IMR-90 (cell line): ENCODE measurements at regions not wholly inside any gene's neighbourhood (a gene's known extent, or its start where the extent isn't known, plus 50 kb on each side); places are given as distances from the start of the nearest gene placed in this dataset.

Source experiments
- ATAC-seq: fragments of 200-7000 bp; cut with Tn5 transposase; 2 replicates; pipeline ENCODE4 v1.9.1; 2020; ENCODE audit warnings: low read depth, mild to moderate bottlenecking, moderate library complexity
- BruUV-seq: library from RNA; stranded (reverse); fragments of 400-500 nt; replicated peaks from 2 replicates; lab custom pipeline; 2021; lab: Mats Ljungman, UMichigan
- CTCF ChIA-PET: fragments of 300-600 bp; formaldehyde crosslinking; extraction: SDS; loops from one replicate; lab custom pipeline; 2021; ENCODE audit warnings: antibody characterized with exemption; lab: Yijun Ruan, JAX
- POLR2A ChIA-PET: fragments of 300-600 bp; sonication (Branson Sonifier 250); formaldehyde crosslinking; loops from one replicate; lab custom pipeline; 2022; ENCODE audit warnings: antibody characterized with exemption; ENCODE audit not compliant: unreplicated experiment; lab: Charles Lee
- DNase-seq: peaks from one replicate; pipeline ENCODE4 v3.0.0; 2013
- H2AFZ ChIP-seq: replicated peaks from 2 replicates; pipeline ENCODE3; 2013; ENCODE audit warnings: low read length, mild to moderate bottlenecking; ENCODE audit not compliant: poor library complexity
- H2AK5ac ChIP-seq: 2 replicates; pipeline ENCODE4 v1.6.1; 2013; ENCODE audit warnings: low read depth, low read length, inconsistent platforms
- H2AK9ac ChIP-seq: replicated peaks from 2 replicates; pipeline ENCODE3; 2013; ENCODE audit warnings: mild to moderate bottlenecking, low read depth, low read length, moderate library complexity; ENCODE audit not compliant: poor library complexity
- H2BK120ac ChIP-seq: 2 replicates; pipeline ENCODE4 v1.6.1; 2013; ENCODE audit warnings: low read depth, low read length, inconsistent platforms
- H2BK15ac ChIP-seq: 3 replicates; pipeline ENCODE4 v1.6.1; 2013; ENCODE audit warnings: low read depth, low read length, inconsistent platforms
- H2BK20ac ChIP-seq: 2 replicates; pipeline ENCODE4 v1.6.1; 2013; ENCODE audit warnings: low read depth, mild to moderate bottlenecking, inconsistent platforms, low read length, moderate library complexity
- H2BK5ac ChIP-seq: 2 replicates; pipeline ENCODE4 v1.6.1; 2013; ENCODE audit warnings: mild to moderate bottlenecking, low read depth, low read length, inconsistent platforms; ENCODE audit not compliant: poor library complexity, severe bottlenecking
- H3K14ac ChIP-seq: replicated peaks from 2 replicates; pipeline ENCODE4 v1.6.1; 2013; ENCODE audit warnings: low read depth, low read length, inconsistent platforms
- H3K18ac ChIP-seq: 2 replicates; pipeline ENCODE4 v1.6.1; 2013; ENCODE audit warnings: low read depth, low read length, control low read depth
- H3K23ac ChIP-seq: 2 replicates; pipeline ENCODE4 v1.6.1; 2013; ENCODE audit warnings: low read depth, low read length, inconsistent platforms
- H3K27ac ChIP-seq: 2 replicates; pipeline ENCODE4 v1.5.1; 2013; ENCODE audit warnings: mild to moderate bottlenecking, control low read depth, low read length; ENCODE audit not compliant: insufficient read depth
- H3K27me3 ChIP-seq: 2 replicates; pipeline ENCODE4 v1.6.1; 2013; ENCODE audit warnings: low read length; ENCODE audit not compliant: control insufficient read depth, insufficient read depth
- H3K36me3 ChIP-seq: 2 replicates; pipeline ENCODE4 v1.6.1; 2013; ENCODE audit warnings: low read length, mixed read lengths; ENCODE audit not compliant: control insufficient read depth, insufficient read depth
- H3K4ac ChIP-seq: 2 replicates; pipeline ENCODE4 v1.6.1; 2013; ENCODE audit warnings: low read depth, low read length, inconsistent platforms
- H3K4me1 ChIP-seq: 2 replicates; pipeline ENCODE4 v1.6.1; 2013; ENCODE audit warnings: low read length, mixed read lengths; ENCODE audit not compliant: control insufficient read depth, insufficient read depth
- H3K4me2 ChIP-seq: 2 replicates; pipeline ENCODE4 v1.6.1; 2013; ENCODE audit warnings: low read depth, mild to moderate bottlenecking, control low read depth, low read length, moderate library complexity
- H3K4me3 ChIP-seq: 2 replicates; pipeline ENCODE4 v1.5.1; 2013; ENCODE audit warnings: low read depth, mild to moderate bottlenecking, control low read depth, low read length, moderate library complexity; ENCODE audit not compliant: insufficient read depth
- H3K56ac ChIP-seq: 2 replicates; pipeline ENCODE4 v1.6.1; 2013; ENCODE audit warnings: low read length, inconsistent platforms; ENCODE audit not compliant: insufficient read depth; ENCODE audit errors: extremely low read depth
- H3K79me1 ChIP-seq, 2 experiments: 2 replicates each; pipeline ENCODE4 v1.6.1; 2013; ENCODE audit warnings: low read length in 2 of 2, inconsistent platforms in 1 of 2, low read depth in 1 of 2
- H3K9ac ChIP-seq: 2 replicates; pipeline ENCODE4 v1.6.1; 2013; ENCODE audit warnings: low read depth, low read length, control low read depth
- H3K9me1 ChIP-seq: 2 replicates; pipeline ENCODE4 v1.6.1; 2013; ENCODE audit warnings: low read length, inconsistent platforms; ENCODE audit not compliant: insufficient read depth
- H3K9me3 ChIP-seq: 2 replicates; pipeline ENCODE4 v1.6.1; 2013; ENCODE audit warnings: low read length; ENCODE audit not compliant: control insufficient read depth, insufficient read depth
- H4K20me1 ChIP-seq: 2 replicates; pipeline ENCODE4 v1.6.1; 2013; ENCODE audit warnings: low read length, inconsistent platforms; ENCODE audit not compliant: insufficient read depth
- H4K5ac ChIP-seq: 2 replicates; pipeline ENCODE4 v1.6.1; 2013; ENCODE audit warnings: mild to moderate bottlenecking, low read depth, low read length, control low read depth
- H4K8ac ChIP-seq, 2 experiments: 2 replicates each; pipeline ENCODE4 v1.6.1; 2013; ENCODE audit warnings: low read depth in 2 of 2, low read length in 2 of 2, control low read depth in 1 of 2, inconsistent platforms in 1 of 2
- H4K91ac ChIP-seq: 2 replicates; pipeline ENCODE4 v1.6.1; 2013; ENCODE audit warnings: low read depth, low read length, inconsistent platforms; ENCODE audit not compliant: insufficient read depth
- CHD1 ChIP-seq: IDR thresholded peaks from 2 replicates; pipeline ENCODE4 v1.6.1; 2012; ENCODE audit warnings: low read depth, low read length, improper control_type of control experiment
- CTCF ChIP-seq: conservative IDR thresholded peaks from 2 replicates; pipeline ENCODE4 v1.5.1; 2012; ENCODE audit warnings: mild to moderate bottlenecking, low read depth, low read length, improper control_type of control experiment
- NFE2L2 ChIP-seq: fragments of 150-350 bp; IDR thresholded peaks from 2 replicates; pipeline ENCODE4 v1.6.1; 2016; ENCODE audit warnings: low read depth, mild to moderate bottlenecking, low read length
- POLR2A ChIP-seq: IDR thresholded peaks from 2 replicates; pipeline ENCODE4 v1.6.1; 2012; ENCODE audit warnings: mild to moderate bottlenecking, low read depth, low read length
- RFX5 ChIP-seq: IDR thresholded peaks from 2 replicates; pipeline ENCODE4 v1.8.0; 2012; ENCODE audit warnings: low read depth, mild to moderate bottlenecking, low read length, moderate library complexity
- USF2 ChIP-seq: fragments of 150-350 bp; IDR thresholded peaks from 2 replicates; pipeline ENCODE4 v1.6.1; 2017; ENCODE audit warnings: mild to moderate bottlenecking, antibody characterized with exemption, low read length, low read depth
- WGBS, 2 experiments: methylation state at CpG; one replicate each; pipeline versions ENCODE4 v1.1.5 to v1.1.7; 2013; ENCODE audit warnings: missing lambda C conversion rate in 2 of 2; ENCODE audit not compliant: insufficient read length in 1 of 2; ENCODE audit errors: extremely low coverage in 2 of 2; 5-methylcytosine and 5-hydroxymethylcytosine counted together
- dilution Hi-C: fragments of 300-500 bp; cut with HindIII; formaldehyde crosslinking; loops from one replicate; pipeline ENCODE4 v1.14.3; 2018; ENCODE audit warnings: low sequenced_read_pairs; ENCODE audit not compliant: unreplicated experiment
- in situ Hi-C: fragments of 300-500 bp; cut with MboI; formaldehyde crosslinking; loops from 3 replicates; pipeline ENCODE4 v1.14.3; 2019; ENCODE audit warnings: low sequenced_read_pairs, inconsistent platforms, mixed read lengths
- intact Hi-C: fragments of 100-400 bp; cut with micrococcal nuclease; formaldehyde crosslinking; loops from 2 replicates; pipeline ENCODE4 v1.10.0; 2022

GRCh38 chr5:91438871-91439270 is 55.8 kb upstream of the ARRDC3 start:
- no peak overlapping the region for H2BK20ac ChIP-seq
- no peak overlapping the region for H3K9ac ChIP-seq
- H2BK120ac ChIP-seq, result no peak overlapping the region
- POLR2A ChIA-PET, result no interaction called here
- TF ChIP-seq CHD1 (no peak), RFX5 (no peak), USF2 (no peak), NFE2L2 (no peak), CTCF (no peak), POLR2A (no peak)
- no CpG with 5 or more reads among the region's 1 CpG for WGBS, 2 experiments
- BruUV-seq, result no TSS peak
- H4K5ac ChIP-seq, result no peak overlapping the region
- H3K14ac ChIP-seq, result no peak overlapping the region
- H4K91ac ChIP-seq, result no peak overlapping the region
- no peaks in the 10 kb centered on the region for H3K9me3 ChIP-seq
- H2BK15ac ChIP-seq, result no peak overlapping the region
- H3K4ac ChIP-seq, result no peak overlapping the region
- no peaks in the 10 kb centered on the region for H3K9me1 ChIP-seq
- ATAC-seq, result no peak
- H3K4me1 ChIP-seq, result no peaks in the 10 kb centered on the region
- no peak overlapping the region for H3K4me2 ChIP-seq
- no peak overlapping the region for H2BK5ac ChIP-seq
- no peak overlapping the region for H2AK5ac ChIP-seq
- H4K20me1 ChIP-seq, result no peaks in the 10 kb centered on the region
- no peaks in the 10 kb centered on the region for H3K36me3 ChIP-seq
- no peak overlapping the region for H2AK9ac ChIP-seq
- DNase-seq, result no peak
- CTCF ChIA-PET, result no interaction called here
- no peak overlapping the region for H3K56ac ChIP-seq
- in situ Hi-C loops, result no loop called here
- no peak overlapping the region for H3K4me3 ChIP-seq
- no peak overlapping the region for H3K27ac ChIP-seq
- H3K79me1 ChIP-seq, result no peaks in the 10 kb centered on the region
- H4K8ac ChIP-seq, result no peak overlapping the region
- intact Hi-C loops, result no loop called here
- H3K27me3 ChIP-seq, result no peaks in the 10 kb centered on the region
- H2AFZ ChIP-seq, result no peak overlapping the region
- H3K23ac ChIP-seq, result no peak overlapping the region
- dilution Hi-C loops, result no loop called here
- H3K18ac ChIP-seq, result no peak overlapping the region
